Keratinocyte (primary cell): ENCODE measurements at regions not wholly inside any gene's neighbourhood (a gene's known extent, or its start where the extent isn't known, plus 50 kb on each side); places are given as distances from the start of the nearest gene placed in this dataset.

Source experiments
- DNase-seq: peaks from one replicate; pipeline ENCODE4 v3.0.0-alpha.2; 2011; ENCODE audit warnings: low read depth, missing footprints, low spot score
- FAIRE-seq: peaks from 2 replicates; lab custom pipeline; 2011; peaks lifted over from hg19 to GRCh38; lab: Jason Lieb, UNC
- H2AFZ ChIP-seq: 2 replicates; pipeline ENCODE4 v1.6.0; 2012; ENCODE audit warnings: low read length, control low read depth, inconsistent platforms; ENCODE audit not compliant: control insufficient read depth
- H3K27ac ChIP-seq: 2 replicates; pipeline ENCODE4 v1.5.1; 2011; ENCODE audit warnings: low read length; ENCODE audit not compliant: control insufficient read depth, insufficient read depth
- H3K27me3 ChIP-seq: 3 replicates; pipeline ENCODE4 v1.6.0; 2011; ENCODE audit warnings: low read length; ENCODE audit not compliant: control insufficient read depth, insufficient read depth; ENCODE audit errors: extremely low read depth
- H3K36me3 ChIP-seq, 2 experiments: 2 replicates in 1 of 2; 3 replicates in 1 of 2; pipeline ENCODE4 v1.5.1; 2011; ENCODE audit warnings: low read length in 2 of 2, mild to moderate bottlenecking in 1 of 2; ENCODE audit not compliant: control insufficient read depth in 2 of 2, insufficient read depth in 2 of 2; ENCODE audit errors: extremely low read depth in 1 of 2
- H3K4me1 ChIP-seq: 3 replicates; pipeline ENCODE4 v1.5.1; 2011; ENCODE audit warnings: low read length; ENCODE audit not compliant: control insufficient read depth, insufficient read depth; ENCODE audit errors: extremely low read depth
- H3K4me2 ChIP-seq: 3 replicates; pipeline ENCODE4 v1.6.0; 2011; ENCODE audit warnings: low read depth, low read length; ENCODE audit not compliant: control insufficient read depth, insufficient read depth; ENCODE audit errors: extremely low read depth
- H3K4me3 ChIP-seq, 3 experiments: fragments of 200-600 bp in 1 of 3; sonication (generic) in 1 of 3; 2 replicates in 2 of 3; 3 replicates in 1 of 3; pipeline ENCODE4 v1.5.1; 2011 to 2016; ENCODE audit warnings: low read length in 3 of 3, mild to moderate bottlenecking in 3 of 3, control low read depth in 2 of 3, inconsistent platforms in 1 of 3, low read depth in 1 of 3, mixed read lengths in 1 of 3, mixed run types in 1 of 3, moderate library complexity in 1 of 3; ENCODE audit not compliant: control insufficient read depth in 2 of 3, insufficient read depth in 2 of 3; ENCODE audit errors: extremely low read depth in 1 of 3
- H3K79me2 ChIP-seq: 2 replicates; pipeline ENCODE4 v1.6.0; 2012; ENCODE audit warnings: low read length; ENCODE audit not compliant: control insufficient read depth, insufficient read depth
- H3K9ac ChIP-seq: 3 replicates; pipeline ENCODE4 v1.6.0; 2011; ENCODE audit warnings: low read length; ENCODE audit not compliant: control insufficient read depth, insufficient read depth; ENCODE audit errors: extremely low read depth
- H3K9me1 ChIP-seq: 3 replicates; pipeline ENCODE4 v1.6.0; 2011; ENCODE audit warnings: low read length; ENCODE audit not compliant: control insufficient read depth, insufficient read depth; ENCODE audit errors: extremely low read depth
- H3K9me3 ChIP-seq: 2 replicates; pipeline ENCODE4 v1.5.1; 2012; ENCODE audit warnings: low read depth, low read length; ENCODE audit not compliant: control insufficient read depth
- H4K20me1 ChIP-seq: 3 replicates; pipeline ENCODE4 v1.6.0; 2011; ENCODE audit warnings: low read length; ENCODE audit not compliant: control insufficient read depth, insufficient read depth; ENCODE audit errors: extremely low read depth
- EZH2 ChIP-seq: IDR thresholded peaks from one replicate; pipeline ENCODE4 v1.6.1; 2012; ENCODE audit warnings: inconsistent platforms, mild to moderate bottlenecking, low read length, moderate library complexity
- dilution Hi-C: fragments of 300-500 bp; cut with MboI; formaldehyde crosslinking; loops from one replicate; pipeline ENCODE4 v1.7.0; 2020; ENCODE audit warnings: low sequenced_read_pairs; ENCODE audit not compliant: extremely low pct_ligation_motif_present
- TF ChIP-seq, protein P1 (sequence below), 3 experiments: IDR thresholded peaks in 1 of 3; conservative IDR thresholded peaks in 1 of 3; optimal IDR thresholded peaks in 1 of 3; 2 replicates in 2 of 3; 3 replicates in 1 of 3; pipeline versions ENCODE3 to v1.5.1; 2011; ENCODE audit warnings: low read length in 3 of 3, mild to moderate bottlenecking in 3 of 3, moderate library complexity in 2 of 3, control low read depth in 1 of 3, inconsistent platforms in 1 of 3; ENCODE audit not compliant: insufficient read depth in 2 of 3; ENCODE audit errors: extremely low read depth in 1 of 3

DNA sequence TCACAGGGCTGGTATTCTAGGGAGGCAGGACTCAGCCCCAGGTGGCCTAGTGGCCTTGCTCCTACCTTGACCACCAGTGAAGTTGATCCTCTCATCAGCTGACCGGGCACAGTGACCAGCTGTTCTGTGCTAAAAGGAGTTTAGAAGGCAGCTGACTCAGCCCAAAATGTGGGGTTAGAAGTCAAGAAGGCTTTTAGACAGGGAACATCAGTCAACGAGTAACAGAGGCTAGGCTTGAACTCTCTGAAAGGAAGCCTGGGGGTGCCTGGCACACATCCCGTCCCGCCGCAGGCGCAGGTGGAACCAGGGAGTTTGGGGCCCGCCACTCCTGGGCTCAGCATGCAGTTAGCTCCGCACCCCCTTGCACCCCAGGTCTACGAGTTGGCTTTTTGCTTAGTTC is 114.9 kb upstream of the SLC45A1 start:
- no peaks in the 10 kb centered on the region for H3K36me3 ChIP-seq
- peaks cover 40% of the 10 kb centered on the region for H3K4me1 ChIP-seq
- DNase-seq (no peak), FAIRE-seq (no peak)
- peak overlapping the region; percentile 67 for H3K4me2 ChIP-seq
- no peak overlapping the region for H2AFZ ChIP-seq
- H4K20me1 ChIP-seq = no peaks in the 10 kb centered on the region
- TF ChIP-seq, protein P1, sequence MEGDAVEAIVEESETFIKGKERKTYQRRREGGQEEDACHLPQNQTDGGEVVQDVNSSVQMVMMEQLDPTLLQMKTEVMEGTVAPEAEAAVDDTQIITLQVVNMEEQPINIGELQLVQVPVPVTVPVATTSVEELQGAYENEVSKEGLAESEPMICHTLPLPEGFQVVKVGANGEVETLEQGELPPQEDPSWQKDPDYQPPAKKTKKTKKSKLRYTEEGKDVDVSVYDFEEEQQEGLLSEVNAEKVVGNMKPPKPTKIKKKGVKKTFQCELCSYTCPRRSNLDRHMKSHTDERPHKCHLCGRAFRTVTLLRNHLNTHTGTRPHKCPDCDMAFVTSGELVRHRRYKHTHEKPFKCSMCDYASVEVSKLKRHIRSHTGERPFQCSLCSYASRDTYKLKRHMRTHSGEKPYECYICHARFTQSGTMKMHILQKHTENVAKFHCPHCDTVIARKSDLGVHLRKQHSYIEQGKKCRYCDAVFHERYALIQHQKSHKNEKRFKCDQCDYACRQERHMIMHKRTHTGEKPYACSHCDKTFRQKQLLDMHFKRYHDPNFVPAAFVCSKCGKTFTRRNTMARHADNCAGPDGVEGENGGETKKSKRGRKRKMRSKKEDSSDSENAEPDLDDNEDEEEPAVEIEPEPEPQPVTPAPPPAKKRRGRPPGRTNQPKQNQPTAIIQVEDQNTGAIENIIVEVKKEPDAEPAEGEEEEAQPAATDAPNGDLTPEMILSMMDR (optimal IDR thresholded peaks at IDR 0.05 in 1 of 3, IDR thresholded peaks at IDR 0.05 in 1 of 3, conservative IDR thresholded peaks at IDR 0.05 in 1 of 3; ENCODE audit: extremely low read depth in 1 of 3, insufficient read depth in 2 of 3, low read length in 3 of 3) = no peak
- no peak for TF ChIP-seq EZH2
- H3K27ac ChIP-seq = no peak overlapping the region
- dilution Hi-C loops = no loop called here
- no peaks in the 10 kb centered on the region for H3K27me3 ChIP-seq
- no peaks in the 10 kb centered on the region for H3K79me2 ChIP-seq
- no peak overlapping the region for H3K4me3 ChIP-seq
- H3K9me1 ChIP-seq = no peaks in the 10 kb centered on the region
- no peak overlapping the region for H3K9ac ChIP-seq
- no peaks in the 10 kb centered on the region for H3K9me3 ChIP-seq

DNA sequence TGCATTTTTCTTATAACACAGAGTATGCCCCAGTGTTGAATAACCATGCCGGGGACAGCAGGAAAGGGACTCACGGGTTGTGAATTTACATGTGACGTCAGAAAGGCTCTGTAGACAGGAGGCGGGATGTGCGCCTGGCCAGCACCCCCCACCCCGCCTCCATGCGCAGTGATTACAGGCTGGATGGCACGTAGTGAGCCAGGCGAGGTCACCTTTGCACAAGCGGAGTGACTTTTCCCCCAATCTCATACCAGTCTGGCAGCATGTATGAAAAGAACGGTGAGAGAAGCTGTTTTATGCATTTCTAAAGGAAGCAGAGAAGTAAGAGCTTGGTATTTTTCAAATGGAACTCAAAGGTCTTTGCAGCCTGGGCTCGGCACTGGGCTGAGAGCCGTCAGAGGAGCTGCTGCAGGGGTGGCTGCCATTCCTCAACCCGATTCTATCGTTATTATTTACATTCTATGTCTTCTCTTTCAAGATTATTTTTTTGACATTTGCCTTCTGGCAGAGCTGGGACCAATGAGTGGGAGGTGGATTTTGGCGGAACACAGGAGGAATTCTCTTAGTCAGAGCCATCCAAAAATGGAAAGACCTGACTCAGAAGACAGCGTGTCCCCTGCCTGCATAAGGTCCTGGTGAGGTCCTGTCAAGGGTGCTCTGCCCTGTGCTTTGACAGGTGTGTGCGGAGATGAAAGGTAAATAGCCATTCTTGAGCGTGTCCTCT is 115.6 kb upstream of the SLC45A1 start:
- TF ChIP-seq EZH2 = no peak
- TF ChIP-seq, protein P1 (optimal IDR thresholded peaks at IDR 0.05 in 1 of 3, IDR thresholded peaks at IDR 0.05 in 1 of 3, conservative IDR thresholded peaks at IDR 0.05 in 1 of 3; ENCODE audit: extremely low read depth in 1 of 3, insufficient read depth in 2 of 3, low read length in 3 of 3) = peak in 1 of 3 experiments; percentile 6
- no peak for DNase-seq
- dilution Hi-C loops = no loop called here
- H2AFZ ChIP-seq = peak overlapping the region; percentile 23
- H3K4me3 ChIP-seq = no peak overlapping the region
- no peaks in the 10 kb centered on the region for H3K9me3 ChIP-seq
- no peaks in the 10 kb centered on the region for H4K20me1 ChIP-seq
- no peak overlapping the region for H3K9ac ChIP-seq
- H3K4me2 ChIP-seq = peak overlapping the region; percentile 67
- H3K9me1 ChIP-seq = no peaks in the 10 kb centered on the region
- no peaks in the 10 kb centered on the region for H3K79me2 ChIP-seq
- peaks cover 47% of the 10 kb centered on the region for H3K4me1 ChIP-seq
- peak overlapping the region; percentile 17 for H3K27ac ChIP-seq
- peak; percentile 67 for FAIRE-seq
- no peaks in the 10 kb centered on the region for H3K27me3 ChIP-seq
- no peaks in the 10 kb centered on the region for H3K36me3 ChIP-seq
